Activated T-cell treated with anti-CD3 and anti-CD28 coated beads, Interleukin-2, amount 50 U/mL, for 48 hours (primary cell): ENCODE measurements at regions not wholly inside any gene's neighbourhood (a gene's known extent, or its start where the extent isn't known, plus 50 kb on each side); places are given as distances from the start of the nearest gene placed in this dataset.
"Not testable (repeated sequence)": the region's sequence is repeated elsewhere in the genome, so short reads cannot be mapped to it uniquely, and the experiment has no call there.

Experiments
- DNase-seq, 2 experiments: peaks; one replicate each; pipeline ENCODE4 v3.0.0-alpha.2; 2020

DNA sequence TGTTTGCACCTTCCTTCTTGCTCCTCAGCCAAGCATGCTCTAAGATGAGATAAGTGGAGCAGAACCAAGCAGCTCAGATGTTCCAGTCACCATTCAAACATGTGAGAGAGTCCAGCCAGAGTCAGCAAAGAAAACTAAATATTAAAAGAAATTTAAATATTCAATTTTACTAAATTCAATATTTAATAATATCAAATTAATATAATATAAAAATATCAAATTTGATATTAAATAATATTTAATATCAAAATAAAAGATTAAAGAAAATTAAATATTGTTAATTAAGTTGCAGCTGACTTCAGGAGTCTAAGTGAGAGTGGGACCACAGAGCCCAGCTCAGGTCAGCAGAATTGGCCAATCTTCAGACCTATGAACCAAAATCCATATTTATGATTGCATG, 526.1 kb upstream of the FLRT2 start:
- no peak for DNase-seq

DNA sequence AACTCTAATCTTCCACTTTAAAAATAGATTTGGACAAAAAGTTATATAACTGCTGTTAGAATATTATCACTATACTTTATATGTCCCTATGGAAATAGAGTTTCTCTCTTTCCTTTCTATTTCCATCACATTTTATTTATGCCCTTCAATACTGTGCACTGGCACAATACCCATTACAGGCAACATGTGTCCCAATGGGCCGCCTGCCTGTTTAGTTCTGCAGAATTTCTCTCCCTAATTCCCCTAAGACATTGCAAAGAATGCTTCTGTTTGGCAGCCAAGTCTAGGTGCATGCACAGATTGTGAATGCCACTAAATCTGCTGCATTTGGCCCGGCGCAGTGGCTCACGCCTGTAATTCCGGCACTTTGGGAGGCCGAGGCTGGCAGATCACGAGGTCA, 520.4 kb upstream of the FLRT2 start:
- DNase-seq, result no peak

DNA sequence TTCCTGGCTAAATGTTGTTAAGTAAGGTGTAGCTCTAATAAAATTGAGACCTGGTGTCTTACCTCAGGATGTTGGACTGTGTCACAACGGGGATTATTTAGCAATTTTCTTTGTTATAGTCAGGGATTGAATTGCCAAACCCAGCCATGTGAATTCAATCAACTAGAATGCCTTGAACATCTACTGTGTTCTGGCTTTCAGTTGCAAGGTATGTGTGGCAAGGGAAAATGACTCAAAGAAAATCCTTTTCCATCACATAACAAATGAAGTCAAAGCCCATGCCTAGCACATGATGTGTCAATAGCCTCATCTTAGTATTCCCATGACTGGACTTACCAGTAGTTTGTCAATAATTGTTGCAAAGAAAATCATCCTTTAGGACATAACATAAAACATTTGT, 519.8 kb upstream of the FLRT2 start:
- DNase-seq, result no peak

DNA sequence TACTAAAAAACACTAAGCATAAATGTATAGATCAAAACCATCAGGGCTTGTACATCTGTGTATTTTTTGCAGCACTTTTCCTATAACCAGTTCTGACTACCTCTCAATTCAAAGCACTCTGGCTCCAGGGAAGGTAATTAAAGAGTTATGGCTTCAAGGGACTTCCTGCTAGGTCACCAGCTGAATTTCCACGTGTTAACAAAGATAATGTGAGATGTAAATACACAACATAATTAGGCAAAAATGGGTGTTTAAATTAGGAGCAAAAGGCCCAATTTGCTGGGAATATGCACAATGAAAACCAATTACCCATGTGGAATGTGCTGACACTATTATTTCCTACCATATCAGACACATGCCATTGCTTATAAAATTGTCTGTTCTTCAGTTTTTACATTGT, 513.4 kb upstream of the FLRT2 start:
- no peak for DNase-seq

DNA sequence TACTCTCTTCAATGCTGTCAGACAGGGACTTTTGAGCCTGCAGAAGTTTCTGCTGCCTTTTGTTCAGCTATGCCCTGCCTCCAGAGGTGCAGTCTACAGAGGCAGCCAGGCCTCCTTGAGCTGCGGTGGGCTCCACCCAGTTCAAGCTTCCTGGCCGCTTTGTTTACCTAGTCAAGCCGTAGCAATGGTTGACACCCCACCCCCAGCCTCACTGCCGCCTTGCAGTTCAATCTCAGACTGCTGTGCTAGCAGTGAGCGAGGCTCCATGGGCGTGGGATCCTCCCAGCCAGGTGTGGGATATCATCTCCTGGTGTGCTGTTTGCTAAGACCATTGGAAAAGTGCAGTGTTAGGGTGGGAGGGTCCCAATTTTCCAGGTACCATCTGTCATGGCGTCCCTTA, 506.1 kb upstream of the FLRT2 start:
- not testable (repeated sequence) for DNase-seq

DNA sequence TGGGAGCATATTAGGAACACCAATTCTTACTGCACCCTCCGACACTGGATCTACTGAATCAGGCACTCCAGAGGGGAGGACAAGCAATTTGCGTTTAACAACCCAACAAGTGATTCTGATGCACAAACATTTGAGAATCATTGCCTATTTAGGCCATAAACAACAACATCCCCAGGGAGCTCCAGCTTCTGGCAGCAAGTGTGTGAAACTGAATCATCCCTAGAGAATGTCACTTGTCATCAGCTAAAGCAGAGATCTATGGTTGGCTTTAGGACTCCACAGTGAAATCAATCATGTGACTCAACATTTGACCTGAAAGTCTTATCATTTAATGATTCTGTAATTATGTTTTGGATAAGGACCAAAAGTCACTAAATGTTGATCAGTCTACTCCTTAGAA, 505.0 kb upstream of the FLRT2 start:
- DNase-seq, result no peak

GRCh38 chr14:85027681-85028370, 502.1 kb upstream of the FLRT2 start:
- no peak for DNase-seq

GRCh38 chr14:85037411-85037810, 492.5 kb upstream of the FLRT2 start:
- DNase-seq, result no peak

GRCh38 chr14:85038526-85039352, 491.2 kb upstream of the FLRT2 start:
- DNase-seq, result no peak

- no peak for DNase-seq
These were observed 490.7 kb upstream of the FLRT2 start for GRCh38 chr14:85039353-85039626.

- DNase-seq, result no peak
These were observed 489.8 kb upstream of the FLRT2 start for GRCh38 chr14:85040046-85040685.

DNA sequence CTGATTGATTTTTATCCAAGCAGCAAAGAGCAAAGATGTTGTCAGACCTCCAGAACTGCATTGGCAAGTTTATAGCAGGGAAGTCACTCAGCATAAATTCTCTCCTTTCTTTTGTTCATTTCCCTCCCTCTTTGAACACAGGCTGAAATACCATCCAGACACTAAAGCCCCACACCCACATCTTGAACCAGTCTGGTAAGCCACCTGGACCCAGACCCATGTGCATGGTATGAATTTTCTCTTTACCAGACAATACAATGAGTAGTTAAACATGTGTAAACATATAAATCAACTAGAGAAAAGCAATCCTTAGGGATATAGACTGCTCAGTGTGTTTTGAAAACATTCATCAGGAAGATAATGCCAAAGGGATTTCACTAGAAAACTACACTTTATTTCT, 488.3 kb upstream of the FLRT2 start:
- DNase-seq, result no peak

DNA sequence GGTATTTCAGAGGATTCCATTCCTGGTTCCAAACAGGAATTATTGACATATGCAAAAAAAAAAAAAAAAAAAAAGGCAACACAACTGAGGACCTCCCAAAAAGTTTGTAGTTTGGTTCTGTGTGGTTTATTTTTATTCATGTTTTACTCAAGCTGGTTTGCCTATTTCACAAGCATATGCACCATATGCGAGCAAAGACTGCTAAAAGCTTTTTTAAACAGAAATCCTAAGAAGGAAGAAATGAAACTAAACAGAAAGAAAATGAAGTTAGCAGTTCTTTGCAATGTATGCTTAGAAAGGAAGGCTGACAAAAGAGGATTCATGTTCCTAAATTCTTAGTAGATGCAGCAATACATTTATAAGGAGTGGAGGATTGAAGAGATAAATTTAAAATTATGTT, 487.6 kb upstream of the FLRT2 start:
- no peak for DNase-seq

DNA sequence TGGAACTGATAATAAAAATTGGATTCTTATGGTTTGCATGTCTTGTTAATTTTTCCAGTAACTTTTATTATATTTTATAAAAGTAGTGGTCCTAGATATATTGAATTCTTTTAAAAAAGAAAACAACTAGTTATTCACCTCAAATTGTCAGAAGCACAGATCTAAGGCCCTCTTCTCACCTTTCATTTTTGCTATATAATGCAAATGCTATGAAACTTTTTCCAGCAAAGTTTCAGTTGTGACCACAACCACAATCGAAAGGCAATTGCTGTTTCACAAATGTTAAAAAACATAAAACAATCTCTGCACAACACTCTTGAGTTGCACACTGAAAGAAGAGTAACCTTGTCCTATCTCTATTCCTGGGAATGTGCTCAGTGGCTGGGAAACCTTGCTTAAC, 479.8 kb upstream of the FLRT2 start:
- DNase-seq, result no peak

DNA sequence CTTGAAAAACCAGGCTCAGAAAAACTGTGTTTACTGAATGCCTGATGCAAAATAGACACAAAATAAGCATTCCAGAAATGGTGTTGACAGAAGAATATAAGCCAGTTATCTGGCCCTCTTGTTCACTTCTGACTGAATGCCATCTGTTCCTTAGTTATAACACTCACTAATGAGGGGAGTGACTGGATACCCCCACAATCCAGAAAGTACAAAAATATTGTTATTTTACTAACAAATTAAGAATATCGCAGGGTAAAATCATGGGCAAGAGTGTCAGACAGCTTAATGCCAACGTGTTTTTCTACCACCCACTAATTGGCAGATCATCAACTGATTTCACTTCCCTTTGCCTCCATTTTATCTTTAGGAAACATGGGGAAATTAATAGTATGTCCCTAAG, 477.3 kb upstream of the FLRT2 start:
- DNase-seq, result no peak

DNA sequence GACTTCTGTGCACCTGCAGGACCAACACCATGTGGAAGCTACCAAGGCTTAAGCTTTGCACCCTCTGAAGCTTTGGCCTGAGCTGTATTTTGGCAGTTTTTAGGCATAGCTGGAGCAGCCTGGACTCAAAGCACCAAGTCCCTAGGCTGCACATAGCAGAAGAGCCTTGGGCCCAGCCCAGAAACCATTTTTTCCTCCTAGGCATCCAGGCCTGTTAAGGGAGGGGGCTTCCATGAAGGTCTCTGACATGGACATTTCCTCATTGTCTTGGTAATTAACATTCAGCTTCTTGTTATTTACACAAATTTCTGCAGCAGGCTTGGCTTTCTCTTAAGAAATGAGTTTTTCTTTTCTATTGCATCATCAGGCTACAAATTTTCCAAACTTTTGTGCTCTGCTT, 475.8 kb upstream of the FLRT2 start:
- no peak for DNase-seq

- DNase-seq, result no peak
These were observed 473.7 kb upstream of the FLRT2 start for GRCh38 chr14:85056267-85056666.

DNA sequence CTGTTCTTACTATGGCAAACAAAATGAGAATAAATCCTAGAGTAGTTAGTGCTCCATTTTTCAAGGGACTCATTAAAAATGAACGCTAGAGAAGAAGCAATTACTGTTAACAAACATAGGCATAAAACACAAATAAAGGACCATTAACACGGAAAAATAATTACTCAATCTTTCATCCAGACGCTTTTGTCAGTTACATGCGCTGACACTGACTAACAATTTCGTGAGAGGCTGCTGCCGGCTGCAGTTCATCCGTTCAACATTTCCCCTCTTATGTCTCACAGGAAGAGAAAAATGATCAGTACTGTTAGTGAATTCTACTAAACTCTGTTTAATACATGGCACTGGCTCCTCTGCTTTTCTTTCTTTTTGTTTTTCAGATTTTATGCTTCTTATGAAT, 472.7 kb upstream of the FLRT2 start:
- no peak for DNase-seq

GRCh38 chr14:85058150-85058549, 471.8 kb upstream of the FLRT2 start:
- no peak for DNase-seq

DNA sequence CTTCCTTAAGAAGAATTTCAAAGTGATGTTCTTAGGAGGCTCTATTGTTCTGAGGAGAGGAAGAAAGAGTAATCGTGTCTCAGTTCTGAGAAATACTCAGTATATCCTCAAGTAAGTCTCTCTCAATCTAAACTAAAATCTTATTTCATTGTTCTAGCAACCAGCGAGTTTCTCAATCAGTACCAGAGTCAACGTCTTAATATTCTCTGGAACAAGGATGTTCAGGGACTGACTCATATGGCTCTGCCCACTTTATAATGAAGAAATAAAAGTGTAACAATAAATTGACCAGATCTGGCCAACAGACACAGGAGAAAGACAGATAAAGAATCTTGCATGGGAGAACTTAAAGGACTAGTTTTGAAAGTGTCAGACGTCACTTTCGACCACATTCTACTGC, 469.8 kb upstream of the FLRT2 start:
- DNase-seq, result no peak

- DNase-seq, result no peak
These were observed 468.7 kb upstream of the FLRT2 start for GRCh38 chr14:85061256-85061655.

DNA sequence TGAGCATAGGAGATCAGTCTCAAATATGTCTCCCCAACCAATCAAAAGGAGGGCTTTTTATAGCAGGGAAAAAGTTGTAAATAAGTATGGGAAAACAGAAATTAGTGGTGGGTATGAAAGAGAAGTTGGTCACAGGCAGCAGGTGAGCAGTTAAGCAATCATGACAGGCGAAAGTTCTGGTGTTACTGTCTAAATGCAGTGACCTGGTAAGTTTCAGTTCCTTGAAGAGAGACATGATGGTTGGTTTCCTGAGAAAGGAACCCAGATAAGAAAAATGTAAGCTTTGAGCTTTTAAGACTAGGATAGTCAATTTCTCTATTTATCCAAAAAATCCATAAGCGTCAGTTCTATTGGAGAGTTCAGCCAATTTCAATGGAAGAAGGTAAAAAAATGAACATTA, 466.2 kb upstream of the FLRT2 start:
- DNase-seq, result no peak

- no peak for DNase-seq
These were observed 458.5 kb upstream of the FLRT2 start for GRCh38 chr14:85071447-85071846.

- DNase-seq, result no peak
These were observed 455.0 kb upstream of the FLRT2 start for GRCh38 chr14:85074955-85075354.
